ENCODE measurements at regions not wholly inside any gene's neighbourhood (a gene's known extent, or its start where the extent isn't known, plus 50 kb on each side); places are given as distances from the start of the nearest gene placed in this dataset.

GRCh38 chr10:130882906-130883305 is 428.6 kb downstream of the TCERG1L start:
- H3K4me3 ChIP-seq (ENCODE audit: low read depth, low read length), result no peak overlapping the region
- no peak for TF ChIP-seq CTCF (IDR thresholded peaks at IDR 0.05; ENCODE audit: insufficient read depth, low read length, poor library complexity, severe bottlenecking)
- H3K36me3 ChIP-seq (ENCODE audit: control insufficient read depth, insufficient read depth, low read length), result no peaks in the 10 kb centered on the region
- DNase-seq (ENCODE audit: low read depth), result no peak
- H3K27me3 ChIP-seq (ENCODE audit: control insufficient read depth, insufficient read depth, low read length), result no peaks in the 10 kb centered on the region

DNA sequence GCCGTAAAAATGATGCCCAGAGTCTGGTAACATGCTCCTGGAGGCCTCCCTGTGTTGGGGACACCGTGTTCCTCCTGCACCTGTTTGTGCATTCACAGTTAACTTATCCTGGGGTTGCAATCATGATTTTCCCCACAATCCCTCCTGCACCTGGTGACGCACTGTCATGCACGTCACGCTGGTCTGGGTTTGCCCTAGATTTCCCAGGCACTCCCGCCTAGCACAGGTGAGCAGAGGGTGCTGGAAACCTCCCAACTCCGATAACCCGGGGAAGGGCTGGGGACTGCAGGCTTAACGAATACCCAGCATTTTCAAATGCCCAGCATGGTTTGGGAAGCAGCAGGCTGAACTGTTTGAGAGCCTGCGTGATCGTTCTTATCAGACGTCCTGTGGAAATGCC is 427.1 kb downstream of the TCERG1L start:
- no peaks in the 10 kb centered on the region for H3K27me3 ChIP-seq (ENCODE audit: control insufficient read depth, insufficient read depth, low read length)
- H3K36me3 ChIP-seq (ENCODE audit: control insufficient read depth, insufficient read depth, low read length), result no peaks in the 10 kb centered on the region
- TF ChIP-seq CTCF (IDR thresholded peaks at IDR 0.05; ENCODE audit: insufficient read depth, low read length, poor library complexity, severe bottlenecking), result no peak
- DNase-seq (ENCODE audit: low read depth), result no peak
- no peak overlapping the region for H3K4me3 ChIP-seq (ENCODE audit: low read depth, low read length)

DNA sequence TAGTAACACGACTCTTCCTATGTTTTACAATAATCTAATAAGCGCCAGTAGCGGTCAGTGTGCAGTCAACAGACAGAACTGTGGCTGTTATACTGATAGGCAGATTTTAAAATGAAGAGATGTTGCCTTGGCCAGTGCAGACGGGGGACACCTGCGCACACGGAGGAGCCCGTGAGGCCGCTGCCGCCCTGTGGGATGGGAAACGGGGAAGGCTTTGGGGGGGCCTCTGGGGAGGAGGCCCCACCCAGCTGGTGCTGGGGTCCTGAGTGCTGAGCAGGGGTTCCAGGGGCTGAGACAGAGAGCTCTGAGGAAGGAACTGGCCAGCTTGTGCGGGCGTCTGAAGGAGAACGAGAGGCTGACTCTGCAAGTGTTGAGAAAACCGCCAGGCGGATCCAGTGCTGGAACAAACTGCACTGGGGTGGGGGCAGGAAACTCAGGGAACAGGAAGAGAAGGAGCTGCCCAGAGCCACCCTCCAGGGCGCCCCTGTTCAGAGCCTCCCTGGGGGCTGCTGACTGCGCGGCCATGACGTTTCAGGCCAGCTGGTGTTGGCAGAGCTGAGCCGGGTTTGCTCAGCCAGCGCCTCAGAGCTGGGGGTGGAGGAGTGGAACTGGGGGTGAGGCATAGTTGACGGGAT is 426.4 kb downstream of the TCERG1L start:
- Histone ChIP-seq H3K4me3 (ENCODE audit: low read depth, low read length) (no peak overlapping the region), H3K36me3 (ENCODE audit: control insufficient read depth, insufficient read depth, low read length) (no peaks in the 10 kb centered on the region)
- TF ChIP-seq CTCF (IDR thresholded peaks at IDR 0.05; ENCODE audit: insufficient read depth, low read length, poor library complexity, severe bottlenecking), result no peak

GRCh38 chr10:130887170-130887569 is 424.4 kb downstream of the TCERG1L start:
- no peaks in the 10 kb centered on the region for H3K36me3 ChIP-seq (ENCODE audit: control insufficient read depth, insufficient read depth, low read length)
- TF ChIP-seq CTCF (IDR thresholded peaks at IDR 0.05; ENCODE audit: insufficient read depth, low read length, poor library complexity, severe bottlenecking), result no peak
- H3K27me3 ChIP-seq (ENCODE audit: control insufficient read depth, insufficient read depth, low read length), result no peaks in the 10 kb centered on the region
- no peak for DNase-seq (ENCODE audit: low read depth)
- no peak overlapping the region for H3K4me3 ChIP-seq (ENCODE audit: low read depth, low read length)

More for the DNA sequence above, 426.4 kb downstream of the TCERG1L start:
- H3K27me3 ChIP-seq (ENCODE audit: control insufficient read depth, insufficient read depth, low read length), result no peaks in the 10 kb centered on the region
- DNase-seq (ENCODE audit: low read depth), result no peak

DNA sequence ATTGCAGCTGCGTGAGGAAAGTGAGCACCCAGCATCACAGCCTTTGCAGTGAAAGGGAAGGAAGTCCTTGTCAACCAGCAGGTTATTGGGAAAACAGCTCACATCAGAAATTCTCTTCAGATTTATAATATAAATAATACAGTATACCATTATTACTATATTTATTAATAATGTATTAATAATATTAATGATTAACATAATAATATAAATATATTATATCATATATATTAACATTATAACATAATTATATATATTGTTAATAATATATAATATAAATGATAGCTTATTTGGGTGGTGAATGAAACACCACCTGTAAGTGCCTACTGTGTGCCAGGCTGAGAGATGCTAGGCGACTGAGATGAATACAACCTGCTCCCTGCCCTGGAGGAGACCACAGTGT is 423.0 kb downstream of the TCERG1L start:
- H3K36me3 ChIP-seq (ENCODE audit: control insufficient read depth, insufficient read depth, low read length), result no peaks in the 10 kb centered on the region
- DNase-seq (ENCODE audit: low read depth), result no peak
- no peak for TF ChIP-seq CTCF (IDR thresholded peaks at IDR 0.05; ENCODE audit: insufficient read depth, low read length, poor library complexity, severe bottlenecking)
- H3K4me3 ChIP-seq (ENCODE audit: low read depth, low read length), result no peak overlapping the region
- no peaks in the 10 kb centered on the region for H3K27me3 ChIP-seq (ENCODE audit: control insufficient read depth, insufficient read depth, low read length)

- TF ChIP-seq CTCF (IDR thresholded peaks at IDR 0.05; ENCODE audit: insufficient read depth, low read length, poor library complexity, severe bottlenecking), result no peak
Measured at GRCh38 chr10:130889240-130889639, 422.3 kb downstream of the TCERG1L start.

More at GRCh38 chr10:130889240-130889639, 422.3 kb downstream of the TCERG1L start:
- no peaks in the 10 kb centered on the region for H3K36me3 ChIP-seq (ENCODE audit: control insufficient read depth, insufficient read depth, low read length)
- no peaks in the 10 kb centered on the region for H3K27me3 ChIP-seq (ENCODE audit: control insufficient read depth, insufficient read depth, low read length)
- DNase-seq (ENCODE audit: low read depth), result no peak
- H3K4me3 ChIP-seq (ENCODE audit: low read depth, low read length), result no peak overlapping the region
